K562 (cell line): ENCODE measurements at regions not wholly inside any gene's neighbourhood (a gene's known extent, or its start where the extent isn't known, plus 50 kb on each side); places are given as distances from the start of the nearest gene placed in this dataset.

Experiments used
- ATF2 ChIP-seq: sonication (generic); formaldehyde crosslinking; IDR thresholded peaks from 2 replicates; pipeline ENCODE4 v1.8.1; 2022; ENCODE audit warnings: missing genetic modification reagents
- CHAMP1 ChIP-seq: fragments of 450-650 bp; IDR thresholded peaks from 2 replicates; pipeline ENCODE4 v1.6.1; 2016; ENCODE audit warnings: mild to moderate bottlenecking
- EP300 ChIP-seq: IDR thresholded peaks from 2 replicates; pipeline ENCODE4 v1.6.1; 2012; ENCODE audit warnings: low read length, improper control_type of control experiment
- EWSR1 ChIP-seq: fragments of 450-650 bp; IDR thresholded peaks from 2 replicates; pipeline ENCODE4 v1.6.1; 2018; ENCODE audit warnings: borderline replicate concordance, mild to moderate bottlenecking, low read depth, moderate library complexity; ENCODE audit not compliant: partially characterized antibody
- IRF2 ChIP-seq: sonication (generic); formaldehyde crosslinking; IDR thresholded peaks from 2 replicates; pipeline ENCODE4 v1.8.1; 2022; ENCODE audit warnings: mild to moderate bottlenecking, missing genetic modification reagents
- MNT ChIP-seq, 2 experiments: fragments of 450-650 bp; conservative IDR thresholded peaks; 2 replicates each; pipeline ENCODE4 v1.6.1; 2017; ENCODE audit warnings: mild to moderate bottlenecking in 2 of 2, moderate library complexity in 2 of 2
- PCBP1 ChIP-seq: fragments of 200-400 bp; formaldehyde crosslinking; IDR thresholded peaks from 2 replicates; pipeline ENCODE4 v1.6.1; 2018; ENCODE audit warnings: mild to moderate bottlenecking, low read depth, low read length; ENCODE audit not compliant: poor library complexity, severe bottlenecking
- ZFP36 ChIP-seq: fragments of 150-350 bp; IDR thresholded peaks from 2 replicates; pipeline ENCODE4 v1.6.1; 2018; ENCODE audit warnings: low read length, low read depth; ENCODE audit not compliant: partially characterized antibody
- ZNF431 ChIP-seq: sonication (generic); formaldehyde crosslinking; IDR thresholded peaks from 2 replicates; pipeline ENCODE4 v1.8.0; 2022; ENCODE audit warnings: mild to moderate bottlenecking, missing genetic modification reagents
- TF ChIP-seq, protein P1 (sequence below): fragments of 250-450 bp; sonication (Bioruptor Pico); IDR thresholded peaks from 2 replicates; pipeline ENCODE4 v1.8.0; 2022; ENCODE audit warnings: inconsistent platforms

- TF ChIP-seq ATF2 (CRISPR knock-in tag): no peak
- TF ChIP-seq PCBP1: no peak
- no peak for TF ChIP-seq ZNF431 (CRISPR knock-in tag)
- TF ChIP-seq EP300: no peak
- no peak for TF ChIP-seq CHAMP1
- TF ChIP-seq, protein P1, sequence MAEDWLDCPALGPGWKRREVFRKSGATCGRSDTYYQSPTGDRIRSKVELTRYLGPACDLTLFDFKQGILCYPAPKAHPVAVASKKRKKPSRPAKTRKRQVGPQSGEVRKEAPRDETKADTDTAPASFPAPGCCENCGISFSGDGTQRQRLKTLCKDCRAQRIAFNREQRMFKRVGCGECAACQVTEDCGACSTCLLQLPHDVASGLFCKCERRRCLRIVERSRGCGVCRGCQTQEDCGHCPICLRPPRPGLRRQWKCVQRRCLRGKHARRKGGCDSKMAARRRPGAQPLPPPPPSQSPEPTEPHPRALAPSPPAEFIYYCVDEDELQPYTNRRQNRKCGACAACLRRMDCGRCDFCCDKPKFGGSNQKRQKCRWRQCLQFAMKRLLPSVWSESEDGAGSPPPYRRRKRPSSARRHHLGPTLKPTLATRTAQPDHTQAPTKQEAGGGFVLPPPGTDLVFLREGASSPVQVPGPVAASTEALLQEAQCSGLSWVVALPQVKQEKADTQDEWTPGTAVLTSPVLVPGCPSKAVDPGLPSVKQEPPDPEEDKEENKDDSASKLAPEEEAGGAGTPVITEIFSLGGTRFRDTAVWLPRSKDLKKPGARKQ: no peak
- no peak for TF ChIP-seq EWSR1
- TF ChIP-seq MNT (conservative IDR thresholded peaks at IDR 0.05): no peak
- TF ChIP-seq IRF2 (CRISPR knock-in tag): no peak
- no peak for TF ChIP-seq ZFP36
These were observed 171.4 kb upstream of the CADPS start (continued) for GRCh38 chr3:63046580-63046979.
